OCI-LY3 (cell line): ENCODE measurements at regions not wholly inside any gene's neighbourhood (a gene's known extent, or its start where the extent isn't known, plus 50 kb on each side); places are given as distances from the start of the nearest gene placed in this dataset.

Experiments
- CTCF ChIP-seq: fragments of 200-600, 300-600 bp; sonication (generic); IDR thresholded peaks from 2 replicates; pipeline ENCODE4 v1.5.1; 2014; ENCODE audit warnings: antibody characterized with exemption, low read length, low read depth
- EZH2phosphoT487 ChIP-seq: fragments of 200-600 bp; shearing (Covaris generic); IDR thresholded peaks from 2 replicates; pipeline ENCODE4 v1.6.1; 2018; ENCODE audit warnings: antibody characterized with exemption, mixed run types, low read depth

- no peak for TF ChIP-seq CTCF
- TF ChIP-seq EZH2phosphoT487 = no peak
These were observed 238.2 kb upstream of the RBBP8 start for GRCh38 chr18:22694954-22695353.
